Retina (tissue), 1 donor: ENCODE measurements at regions not wholly inside any gene's neighbourhood (a gene's known extent, or its start where the extent isn't known, plus 50 kb on each side); places are given as distances from the start of the nearest gene placed in this dataset.

Source experiments
- DNase-seq: peaks from one replicate; pipeline ENCODE4 v3.0.0-alpha.2; 2016

DNA sequence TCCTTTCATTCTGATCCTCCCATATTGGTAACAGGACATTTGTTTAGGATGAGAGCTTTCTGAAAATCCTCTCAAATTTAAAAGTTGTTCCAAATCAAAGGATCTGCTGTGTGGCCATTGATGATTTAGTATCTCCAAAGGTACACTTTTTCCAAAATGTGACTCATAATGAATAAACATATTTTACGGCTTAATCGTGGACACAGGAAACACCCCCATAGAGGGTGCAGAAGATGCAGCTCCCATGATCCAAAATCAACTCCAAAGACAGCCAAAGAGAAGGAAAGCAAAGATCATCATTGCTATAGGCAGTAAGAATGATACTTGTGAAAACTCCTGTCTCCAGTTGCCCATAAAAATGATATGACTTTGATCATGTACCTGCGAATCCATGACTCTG, 239.7 kb downstream of the PIK3R1 start:
- DNase-seq: no peak

DNA sequence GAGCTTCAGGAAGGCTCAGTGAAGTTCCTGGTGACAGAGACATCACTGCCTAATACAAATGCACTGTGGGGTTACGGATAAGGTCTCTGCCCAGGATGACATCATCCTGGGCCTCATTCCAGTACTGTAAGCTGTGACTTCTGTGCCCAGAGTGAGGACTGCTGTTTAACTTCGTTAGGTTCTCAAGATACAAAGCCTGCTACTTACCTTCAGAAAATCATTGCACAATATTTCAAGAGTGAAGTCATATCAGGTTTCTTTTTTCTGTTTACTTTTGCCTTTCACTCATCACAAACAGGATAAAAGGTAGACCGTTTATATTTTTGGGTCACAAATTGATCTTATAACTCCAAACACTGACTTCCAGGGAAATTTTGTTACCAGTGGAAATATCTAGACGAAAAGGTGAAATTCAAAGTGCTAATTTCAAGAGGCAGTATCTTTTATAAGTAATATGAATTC, 241.2 kb downstream of the PIK3R1 start:
- no peak for DNase-seq

DNA sequence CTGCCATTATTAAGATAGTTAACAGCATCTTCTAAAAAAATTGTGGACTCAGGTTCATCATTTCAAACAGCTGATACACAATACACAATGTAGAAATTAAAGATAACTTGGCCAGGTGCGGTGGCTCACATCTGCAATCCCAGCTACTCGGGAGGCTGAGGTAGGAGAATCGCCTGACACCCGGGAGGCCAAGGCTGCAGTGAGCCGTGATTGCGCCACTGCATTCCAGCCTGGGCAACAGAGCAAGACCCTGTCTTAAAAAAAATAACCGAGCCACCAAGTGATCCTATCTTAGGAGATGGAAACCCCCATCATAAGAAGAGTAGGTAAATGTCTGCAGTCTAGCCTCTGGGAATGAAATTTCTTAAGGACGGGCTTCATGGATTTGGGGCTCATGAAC, 241.7 kb downstream of the PIK3R1 start:
- no peak for DNase-seq

DNA sequence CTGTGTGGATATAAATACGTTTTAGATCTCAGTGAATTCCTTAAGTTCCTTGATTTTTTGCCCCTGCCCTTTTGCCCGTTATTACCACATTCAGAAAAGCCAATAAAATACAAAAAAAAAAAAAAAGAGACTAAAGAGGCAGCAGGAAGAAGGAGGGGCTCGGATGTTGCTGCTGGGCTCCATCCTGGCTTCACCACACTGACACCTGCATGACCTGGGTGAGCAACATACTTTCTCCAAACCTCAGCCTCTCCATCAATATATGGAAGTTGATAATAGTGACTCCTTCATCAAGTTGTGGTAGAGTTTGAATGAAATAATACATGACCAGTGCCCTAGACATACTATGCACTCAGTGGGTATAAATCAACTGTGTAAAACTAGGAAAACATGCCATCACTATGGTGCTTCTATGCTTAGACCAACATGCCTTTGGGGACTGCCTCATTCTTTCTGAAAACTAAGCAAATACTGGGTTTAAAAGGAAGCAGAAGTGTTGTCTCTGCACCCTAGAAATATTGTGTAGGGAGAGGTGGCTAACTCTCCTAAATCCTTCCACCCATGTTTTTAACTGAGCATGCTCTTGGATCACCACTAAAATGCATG, 243.0 kb downstream of the PIK3R1 start:
- no peak for DNase-seq

DNA sequence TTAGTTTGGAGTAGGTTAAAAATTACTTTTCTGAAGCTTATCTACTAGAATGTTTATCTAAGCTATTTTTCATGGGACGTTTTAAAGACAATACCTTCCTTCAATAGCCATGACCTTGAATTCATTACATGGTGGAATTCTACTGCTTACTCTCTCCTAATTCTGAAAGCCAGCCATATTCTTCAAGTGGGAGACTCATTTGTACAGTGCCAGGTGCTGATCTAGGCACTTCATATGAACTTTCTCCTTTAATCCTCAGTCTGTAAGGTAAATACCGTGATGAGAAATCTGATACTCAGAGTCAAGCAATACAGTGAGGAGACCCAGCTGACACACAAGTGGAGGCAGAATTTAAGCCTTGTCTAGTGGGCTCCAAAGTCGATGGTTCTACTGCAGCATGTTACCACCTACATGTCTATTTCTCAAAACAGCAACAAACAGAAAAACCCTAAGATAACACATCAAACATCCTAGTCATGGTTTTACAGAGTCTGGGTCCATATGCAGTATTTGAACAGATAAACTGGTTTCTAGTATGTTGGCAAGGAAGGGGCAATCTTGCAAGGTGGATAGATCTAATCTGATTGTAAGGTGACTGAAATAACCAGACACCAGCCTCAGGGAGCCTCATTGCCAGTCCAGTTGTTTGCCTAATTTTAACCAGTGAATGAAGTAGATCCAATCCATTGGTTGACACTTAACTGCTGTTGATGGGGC, 243.7 kb downstream of the PIK3R1 start:
- DNase-seq: no peak

DNA sequence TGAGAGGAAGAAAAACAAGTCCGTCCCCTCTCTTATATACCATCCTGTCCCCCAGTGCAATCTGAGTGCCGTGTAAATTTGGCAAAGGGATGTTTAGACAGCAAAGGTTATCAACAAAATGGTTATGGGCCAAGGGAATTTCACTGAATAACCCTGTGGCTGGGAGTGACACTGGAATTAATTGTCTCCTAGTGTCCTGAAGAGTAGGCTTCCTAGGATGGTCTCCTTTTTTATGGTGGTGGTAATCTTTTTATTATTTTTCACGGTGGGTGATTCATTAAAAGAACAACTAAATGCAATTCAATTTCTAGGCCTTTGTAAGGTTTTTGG, 244.2 kb downstream of the PIK3R1 start:
- no peak for DNase-seq

DNA sequence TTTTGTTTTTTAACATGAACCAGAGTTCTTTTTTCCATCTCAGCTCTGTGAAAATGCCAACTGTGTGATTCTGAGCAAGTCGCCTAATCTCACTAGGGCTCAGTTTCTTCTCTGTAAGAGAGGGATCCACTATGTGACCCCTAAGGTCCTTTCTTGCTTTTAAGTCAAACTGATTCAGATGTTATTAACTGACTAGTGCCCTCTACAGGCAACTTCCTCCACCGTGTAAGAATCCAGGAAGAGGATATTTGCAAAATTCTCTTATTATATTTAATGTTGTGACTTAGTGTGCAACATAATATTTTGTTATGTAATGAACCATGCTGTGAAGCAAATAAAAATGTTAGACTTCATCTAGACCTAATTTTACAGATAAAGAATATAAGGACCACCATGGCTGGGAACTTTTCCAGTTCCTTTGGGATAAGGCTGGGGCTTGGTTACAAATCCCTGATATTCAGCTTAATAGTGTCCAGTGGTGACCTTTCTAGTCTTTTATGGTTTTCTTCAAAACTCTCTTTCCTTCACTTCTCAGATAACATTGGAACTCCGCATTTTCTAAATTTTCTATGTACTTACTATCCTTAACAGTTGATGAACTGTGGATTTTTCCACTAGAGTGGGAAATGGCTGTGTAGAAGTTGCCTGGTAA, 244.7 kb downstream of the PIK3R1 start:
- DNase-seq: no peak

DNA sequence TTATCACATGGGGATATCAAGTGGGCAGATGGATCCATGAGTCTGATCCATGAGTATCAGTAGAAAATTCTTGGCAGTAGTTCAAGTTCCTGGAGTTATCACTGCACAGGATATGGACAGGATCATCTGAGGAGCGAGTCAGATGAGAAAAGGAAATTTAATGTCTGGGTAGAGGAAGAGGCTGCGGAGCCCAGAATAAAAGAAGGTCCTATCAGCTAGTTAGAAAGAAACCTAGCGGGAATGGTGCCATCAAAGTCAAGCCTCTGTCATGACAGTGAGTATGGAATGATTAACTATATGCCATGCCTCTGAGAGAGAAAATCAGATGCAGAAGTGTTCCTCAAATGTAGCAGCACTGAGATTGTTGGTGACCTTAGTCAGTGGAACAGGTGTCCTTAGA, 248.1 kb downstream of the PIK3R1 start:
- DNase-seq: no peak

DNA sequence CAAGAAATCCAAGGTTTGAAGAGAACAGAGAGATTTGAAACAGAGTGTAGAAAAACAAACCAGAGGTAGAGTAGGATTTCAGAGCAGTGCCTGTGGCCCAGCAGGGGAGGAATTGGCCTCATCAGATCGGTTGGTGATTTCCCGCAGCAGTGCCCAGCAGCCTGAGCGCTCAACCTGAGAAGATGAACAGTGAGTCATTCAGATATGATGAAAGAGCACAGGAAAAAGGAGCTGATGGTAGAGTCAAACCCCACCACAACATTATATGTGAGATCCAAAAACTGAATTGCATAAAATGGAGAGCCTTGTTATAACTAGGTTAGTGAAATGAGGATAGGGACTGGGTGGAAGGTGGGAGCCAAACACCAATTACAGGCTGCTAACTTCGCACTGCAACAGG, 248.9 kb downstream of the PIK3R1 start:
- no peak for DNase-seq

DNA sequence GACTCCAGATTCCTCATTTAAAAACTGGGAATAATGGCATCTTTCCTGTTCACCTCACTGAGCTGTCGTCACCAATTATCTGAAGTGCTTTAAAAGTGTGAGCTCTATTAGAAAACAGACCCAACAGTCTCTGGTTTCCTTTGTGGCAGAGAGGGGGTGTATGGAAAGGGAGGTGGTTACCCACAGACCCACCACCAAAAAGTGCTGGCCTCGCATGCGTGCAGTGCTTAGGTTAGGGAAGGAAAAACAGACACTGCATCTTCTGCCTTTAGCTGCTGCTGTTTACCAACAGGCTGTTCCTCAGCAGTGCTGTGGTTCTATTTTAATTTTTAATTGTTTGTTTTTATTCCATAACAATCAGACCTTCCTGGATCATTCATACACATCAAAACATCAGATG, 249.6 kb downstream of the PIK3R1 start:
- no peak for DNase-seq

DNA sequence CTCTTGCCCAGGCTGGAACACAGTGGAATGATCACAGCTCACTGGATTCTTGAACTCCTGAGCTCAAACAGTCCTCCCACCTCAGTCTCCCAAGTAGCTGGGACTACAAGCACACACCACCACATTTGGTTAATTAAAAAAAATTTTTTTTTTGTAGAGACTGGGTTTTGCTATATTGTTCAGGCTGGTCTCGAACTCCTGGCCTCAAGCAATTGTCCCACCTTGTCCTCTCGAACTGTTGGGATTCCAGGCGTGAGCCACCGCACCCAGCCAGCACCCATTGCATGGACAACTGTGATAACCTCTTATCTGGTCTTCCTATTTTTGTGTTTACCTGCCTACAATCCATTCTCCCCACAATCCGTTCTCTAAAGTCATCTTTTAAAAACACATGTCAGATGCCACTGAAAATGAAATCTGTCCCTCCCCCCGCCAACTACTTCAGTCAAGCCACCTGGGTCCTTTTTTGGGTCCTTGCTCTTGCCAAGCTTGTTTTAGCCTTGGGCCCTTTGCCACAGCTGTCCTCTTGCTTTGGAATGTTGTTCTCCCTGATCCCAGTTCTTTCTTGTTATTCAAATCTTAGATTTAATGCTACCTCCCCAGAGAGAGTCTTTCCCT, 250.5 kb downstream of the PIK3R1 start:
- no peak for DNase-seq

DNA sequence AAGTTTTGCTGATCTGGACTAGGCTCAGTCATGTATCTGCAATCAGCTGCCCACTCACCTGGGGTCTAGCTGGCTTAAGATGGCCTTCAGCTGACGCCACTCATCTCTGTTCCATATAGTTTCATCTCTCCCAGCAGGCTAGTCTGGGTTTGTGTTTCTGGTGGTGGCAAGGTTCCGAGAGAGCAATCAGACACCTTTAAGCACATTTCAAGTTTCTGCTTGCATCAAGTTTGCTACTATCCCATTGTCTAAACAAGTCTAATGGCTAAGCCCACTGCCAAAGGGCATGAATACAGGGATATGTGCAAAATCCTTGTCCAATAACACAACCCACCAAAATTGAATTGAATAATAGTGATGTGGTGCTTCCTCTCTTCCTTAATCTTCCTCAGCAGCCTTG, 251.7 kb downstream of the PIK3R1 start:
- DNase-seq: no peak

DNA sequence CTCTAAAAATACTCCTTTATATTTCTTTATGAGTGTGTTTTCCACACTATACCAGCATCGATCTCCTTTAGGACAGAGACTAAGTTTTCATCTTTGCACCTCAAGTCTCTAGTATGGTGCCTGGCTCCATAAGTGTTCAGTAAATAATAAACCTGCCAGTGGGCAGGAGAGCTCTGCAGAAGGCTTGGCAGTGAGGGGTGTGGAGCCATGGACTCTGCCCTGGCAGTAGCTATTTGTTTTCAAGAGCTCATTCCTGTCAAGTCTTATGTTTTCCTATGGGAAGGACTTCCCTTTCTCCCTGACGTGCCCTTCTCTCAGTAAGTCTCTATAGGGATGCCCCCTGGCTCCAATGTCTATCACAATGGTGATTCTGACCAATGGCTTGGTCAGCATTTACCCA, 252.2 kb downstream of the PIK3R1 start:
- DNase-seq: no peak

DNA sequence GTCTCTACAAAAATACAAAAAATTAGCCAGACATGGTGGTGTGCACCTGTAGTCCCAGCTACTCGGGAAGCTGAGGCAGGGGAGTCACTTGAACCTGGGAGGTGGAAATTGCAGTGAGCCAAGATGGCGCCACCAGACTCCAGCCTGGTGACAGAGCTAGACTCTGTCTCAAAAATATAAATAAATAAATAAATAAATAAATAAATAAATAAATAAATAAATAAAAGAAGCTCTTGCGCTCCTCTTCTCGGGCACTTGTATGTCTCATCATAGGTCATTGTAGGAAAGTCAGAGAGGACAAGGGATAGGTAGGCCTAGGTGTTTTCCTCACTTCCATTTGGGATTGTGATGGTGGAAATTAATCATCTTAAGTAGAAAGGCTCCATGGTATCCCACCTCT, 252.8 kb downstream of the PIK3R1 start:
- DNase-seq: no peak

DNA sequence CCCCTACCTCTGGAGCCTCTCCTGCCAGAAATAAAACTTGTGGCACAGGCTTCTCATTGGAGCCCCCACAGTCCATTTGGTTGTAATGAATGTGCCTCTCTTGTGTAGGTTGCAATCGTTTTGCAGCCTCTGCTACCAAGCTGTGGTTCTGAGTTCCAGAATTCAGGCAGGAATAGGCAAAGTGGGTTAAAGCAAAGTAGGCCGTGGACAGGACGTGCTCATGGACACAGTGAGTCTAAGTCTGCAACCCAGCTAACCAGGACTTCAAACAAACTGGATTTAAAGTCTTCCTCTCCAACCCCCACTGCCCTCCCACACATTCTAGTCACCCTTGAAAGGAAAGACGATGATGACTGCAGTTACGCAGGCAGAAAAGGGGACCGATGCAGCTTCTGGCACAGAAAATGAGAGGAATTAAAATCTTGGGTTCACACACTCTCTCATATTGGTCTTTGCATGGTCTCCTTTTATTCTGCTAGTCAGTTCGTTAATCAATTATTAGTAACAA, 260.0 kb downstream of the PIK3R1 start:
- no peak for DNase-seq

DNA sequence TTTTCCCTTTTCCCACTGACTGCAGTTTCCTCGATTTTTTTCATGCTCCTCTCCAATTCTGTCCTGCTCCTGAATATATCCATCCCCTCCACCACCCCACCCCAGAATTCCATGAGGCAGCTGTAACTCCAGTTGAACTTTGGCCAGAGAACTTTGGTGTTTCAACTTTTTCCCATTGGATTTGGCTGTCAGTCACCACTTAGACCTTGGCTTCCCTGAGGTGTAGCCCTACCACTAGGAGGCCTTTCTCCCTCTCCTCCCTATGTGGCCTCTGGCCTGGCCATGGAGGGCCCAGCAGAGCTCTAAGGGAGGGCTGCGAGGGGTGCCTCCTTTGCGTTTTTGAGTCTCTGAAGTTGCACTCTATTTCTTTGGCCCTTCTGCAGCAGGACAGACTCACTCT, 261.3 kb downstream of the PIK3R1 start:
- DNase-seq: no peak

DNA sequence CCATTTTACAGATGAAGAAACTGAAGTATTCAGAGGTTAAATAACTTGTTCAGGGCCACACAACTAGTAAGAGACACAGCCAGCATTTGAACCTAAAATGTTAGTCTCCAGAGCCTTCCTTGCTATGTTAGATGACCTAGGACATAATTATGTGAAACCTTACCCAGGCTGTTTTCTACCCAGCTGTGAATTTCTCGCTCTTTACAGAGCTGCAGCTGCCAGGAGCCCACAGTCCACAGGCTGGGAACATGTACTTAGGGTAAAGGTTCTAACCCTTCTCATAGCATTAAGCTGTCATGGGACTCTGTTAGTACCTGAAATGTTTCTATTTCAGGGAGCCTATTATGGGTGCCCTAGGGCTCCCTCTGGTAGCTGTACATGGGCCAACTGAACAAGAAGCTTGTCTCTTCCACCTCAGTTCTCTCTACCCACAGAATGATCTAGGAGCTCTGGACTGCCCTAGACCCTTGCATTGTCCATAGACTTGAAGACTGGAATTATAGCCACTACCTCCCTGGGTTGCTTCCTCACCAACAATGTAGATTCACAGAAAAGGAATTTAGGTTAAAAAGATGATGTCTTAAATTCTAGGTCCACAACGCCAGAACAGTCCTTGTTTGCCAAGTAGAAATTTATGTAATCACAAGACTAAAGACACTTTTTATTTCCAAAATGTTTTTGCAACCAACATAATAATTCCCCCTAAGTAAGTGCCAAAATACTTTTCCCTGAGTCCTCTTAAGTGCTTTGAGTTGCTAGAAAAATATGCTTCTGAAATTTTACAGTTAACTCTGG, 262.9 kb downstream of the PIK3R1 start:
- no peak for DNase-seq

DNA sequence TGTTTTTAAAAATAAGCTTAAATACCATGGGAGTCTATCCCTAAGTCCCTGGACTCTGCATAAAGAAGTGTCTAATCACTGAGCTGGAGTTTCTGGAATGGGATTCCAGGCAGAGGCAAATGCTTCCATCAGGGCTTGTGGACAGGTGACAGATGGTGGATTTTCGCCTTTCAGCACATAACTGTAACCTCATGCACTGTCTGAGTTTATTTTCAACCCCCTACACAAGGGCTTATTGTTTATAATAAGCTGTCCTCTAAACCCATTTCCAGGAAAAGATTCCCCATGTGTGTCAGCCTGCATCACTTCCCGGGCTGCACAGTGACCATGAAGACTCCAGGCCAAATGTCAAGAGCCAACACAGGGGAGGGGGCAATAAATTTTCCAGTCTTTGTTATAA, 264.0 kb downstream of the PIK3R1 start:
- DNase-seq: no peak

DNA sequence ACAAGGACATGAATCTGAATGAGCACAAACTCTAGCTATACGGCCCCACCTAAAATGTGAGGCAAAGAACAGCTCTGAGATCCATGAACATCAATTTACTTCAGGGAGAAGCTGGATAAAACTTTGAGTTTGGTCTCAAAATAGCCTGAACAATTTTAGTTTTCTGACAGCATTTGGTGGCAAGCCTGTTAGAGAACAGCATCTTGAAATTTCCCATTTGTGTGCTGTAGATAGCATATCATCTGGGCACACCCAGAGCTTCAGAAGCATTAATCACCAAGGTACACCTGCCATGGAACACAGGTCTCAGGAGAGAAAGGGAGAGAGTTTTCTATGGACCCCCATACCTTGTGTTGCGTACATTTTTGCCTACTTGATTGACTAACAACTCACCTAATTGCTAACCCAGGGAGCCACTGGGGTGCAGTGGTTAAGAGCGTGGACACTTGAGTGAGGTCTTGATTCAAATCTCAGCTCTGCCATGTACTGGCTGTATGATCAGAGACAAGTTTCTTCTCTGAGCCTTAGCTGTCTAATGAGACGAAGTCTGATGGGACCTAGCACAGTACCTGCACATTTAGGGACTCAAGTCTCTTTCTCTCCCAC, 264.9 kb downstream of the PIK3R1 start:
- DNase-seq: no peak

DNA sequence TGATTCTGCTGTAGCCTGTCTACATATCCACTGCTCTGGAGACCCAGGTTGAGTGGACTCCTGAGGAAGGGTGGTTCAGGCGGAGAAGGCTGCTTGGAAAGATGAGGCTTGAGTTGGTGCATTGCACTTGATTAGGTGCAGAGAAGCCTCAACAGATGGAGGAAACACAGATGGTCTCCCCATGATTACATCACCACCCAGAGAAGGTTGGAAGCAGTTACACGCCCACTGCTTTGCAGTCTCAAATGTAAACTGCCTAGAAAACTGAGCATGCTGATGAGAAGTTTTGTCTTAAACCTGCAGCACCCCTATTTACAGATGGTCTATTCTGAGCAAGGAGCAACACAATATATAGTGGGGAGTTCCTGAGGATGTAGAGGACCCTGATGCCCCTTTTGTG, 266.6 kb downstream of the PIK3R1 start:
- no peak for DNase-seq

DNA sequence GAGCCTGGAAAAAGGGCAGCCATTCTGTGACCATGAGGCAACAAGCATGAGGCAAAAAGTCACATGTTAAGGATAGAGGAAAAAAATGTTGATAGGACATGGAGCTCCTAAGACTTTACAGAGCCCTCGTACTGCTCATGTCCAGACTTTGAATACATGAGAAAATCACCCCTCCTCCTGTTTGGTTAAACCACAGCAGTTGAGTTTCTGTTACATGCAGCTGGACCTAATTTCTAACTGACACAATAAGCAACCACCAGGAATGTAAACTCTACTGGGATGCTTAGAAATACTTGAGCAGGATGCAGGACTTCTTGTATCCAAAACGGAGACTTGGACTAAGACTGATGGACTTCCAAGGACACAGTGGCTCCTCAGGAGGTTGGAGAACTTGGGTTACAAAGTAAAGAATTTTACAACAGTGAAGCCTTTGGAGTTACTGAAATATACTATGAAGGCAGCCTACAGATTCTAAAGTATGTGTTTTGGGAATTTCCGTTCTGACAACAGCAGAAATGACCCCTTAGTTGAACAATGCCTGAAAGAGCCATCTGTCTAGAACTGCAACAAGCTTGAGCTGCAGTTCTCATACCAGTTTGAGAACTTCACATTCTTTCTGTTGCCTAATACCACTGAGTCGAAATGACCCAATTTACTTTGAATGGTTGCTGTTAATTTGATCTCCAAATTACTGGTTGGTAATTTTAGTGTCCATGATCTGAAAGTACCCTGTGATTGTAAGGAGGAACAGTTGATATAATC, 268.9 kb downstream of the PIK3R1 start:
- no peak for DNase-seq

DNA sequence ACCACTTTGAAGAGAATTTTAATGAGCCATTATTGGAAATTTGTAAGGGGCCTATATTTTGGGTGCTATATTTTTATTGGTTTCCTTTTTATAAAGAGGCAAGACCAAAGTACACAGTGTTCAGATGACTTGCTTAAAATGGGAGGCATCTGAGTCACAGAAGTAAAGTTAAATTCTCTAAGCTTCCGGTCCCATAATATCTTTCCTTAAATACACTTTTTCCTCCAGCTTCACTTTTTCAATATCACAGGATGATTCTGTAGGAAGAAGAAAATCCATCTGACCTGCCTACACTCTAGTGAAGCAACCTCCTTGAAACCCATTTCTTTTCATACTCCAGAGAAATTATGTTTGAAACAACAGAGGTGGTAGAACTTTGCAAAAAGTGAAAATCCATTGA, 274.0 kb downstream of the PIK3R1 start:
- no peak for DNase-seq
